ENCODE measurements at regions not wholly inside any gene's neighbourhood (a gene's known extent, or its start where the extent isn't known, plus 50 kb on each side); places are given as distances from the start of the nearest gene placed in this dataset.

GRCh38 chr7:68524126-68524525 is 1074.1 kb upstream of the AUTS2 start:
- DNase-seq (ENCODE audit: insufficient read length, low spot score) (no peak), FAIRE-seq (no peak)
- no peak for TF ChIP-seq POLR2A (IDR thresholded peaks at IDR 0.05; ENCODE audit: low read depth, low read length)

GRCh38 chr7:68529221-68529620 is 1069.1 kb upstream of the AUTS2 start:
- no peak for FAIRE-seq
- no peak for TF ChIP-seq POLR2A (IDR thresholded peaks at IDR 0.05; ENCODE audit: low read depth, low read length)

GRCh38 chr7:68535266-68535665 is 1063.0 kb upstream of the AUTS2 start:
- DNase-seq (ENCODE audit: insufficient read length, low spot score) (no peak), FAIRE-seq (no peak)
- no peak for TF ChIP-seq POLR2A (IDR thresholded peaks at IDR 0.05; ENCODE audit: low read depth, low read length)

More at GRCh38 chr7:68529221-68529620, 1069.1 kb upstream of the AUTS2 start:
- peak; percentile 40 for DNase-seq (ENCODE audit: insufficient read length, low spot score)

- FAIRE-seq (no peak), DNase-seq (ENCODE audit: insufficient read length, low spot score) (no peak)
- no peak for TF ChIP-seq POLR2A (IDR thresholded peaks at IDR 0.05; ENCODE audit: low read depth, low read length)
Measured at GRCh38 chr7:68537051-68537773, 1061.1 kb upstream of the AUTS2 start.

GRCh38 chr7:68537774-68538071 is 1060.6 kb upstream of the AUTS2 start:
- no peak for TF ChIP-seq POLR2A (IDR thresholded peaks at IDR 0.05; ENCODE audit: low read depth, low read length)
- DNase-seq (ENCODE audit: insufficient read length, low spot score) (no peak), FAIRE-seq (no peak)

GRCh38 chr7:68542831-68543230 is 1055.4 kb upstream of the AUTS2 start:
- no peak for TF ChIP-seq POLR2A (IDR thresholded peaks at IDR 0.05; ENCODE audit: low read depth, low read length)
- FAIRE-seq (no peak), DNase-seq (ENCODE audit: insufficient read length, low spot score) (no peak)

- FAIRE-seq, result no peak
- no peak for DNase-seq (ENCODE audit: insufficient read length, low spot score)
- no peak for TF ChIP-seq POLR2A (IDR thresholded peaks at IDR 0.05; ENCODE audit: low read depth, low read length)
Measured at GRCh38 chr7:68544851-68545250, 1053.4 kb upstream of the AUTS2 start.

GRCh38 chr7:68547181-68547580 is 1051.1 kb upstream of the AUTS2 start:
- DNase-seq (ENCODE audit: insufficient read length, low spot score) (peak; percentile 28), FAIRE-seq (no peak)
- no peak for TF ChIP-seq POLR2A (IDR thresholded peaks at IDR 0.05; ENCODE audit: low read depth, low read length)

GRCh38 chr7:68547799-68548198 is 1050.5 kb upstream of the AUTS2 start:
- no peak for DNase-seq (ENCODE audit: insufficient read length, low spot score)
- TF ChIP-seq POLR2A (IDR thresholded peaks at IDR 0.05; ENCODE audit: low read depth, low read length), result no peak
- no peak for FAIRE-seq

- no peak for FAIRE-seq
- no peak for TF ChIP-seq POLR2A (IDR thresholded peaks at IDR 0.05; ENCODE audit: low read depth, low read length)
- no peak for DNase-seq (ENCODE audit: insufficient read length, low spot score)
Measured at GRCh38 chr7:68550027-68550426, 1048.2 kb upstream of the AUTS2 start.

GRCh38 chr7:68550635-68551034 is 1047.6 kb upstream of the AUTS2 start:
- DNase-seq (ENCODE audit: insufficient read length, low spot score) (no peak), FAIRE-seq (no peak)
- TF ChIP-seq POLR2A (IDR thresholded peaks at IDR 0.05; ENCODE audit: low read depth, low read length), result no peak

- no peak for TF ChIP-seq POLR2A (IDR thresholded peaks at IDR 0.05; ENCODE audit: low read depth, low read length)
Measured at GRCh38 chr7:68556537-68556936, 1041.7 kb upstream of the AUTS2 start.

GRCh38 chr7:68559518-68559917 is 1038.8 kb upstream of the AUTS2 start:
- no peak for DNase-seq (ENCODE audit: insufficient read length, low spot score)
- no peak for TF ChIP-seq POLR2A (IDR thresholded peaks at IDR 0.05; ENCODE audit: low read depth, low read length)
- FAIRE-seq, result no peak

More at GRCh38 chr7:68556537-68556936, 1041.7 kb upstream of the AUTS2 start:
- no peak for DNase-seq (ENCODE audit: insufficient read length, low spot score)
- no peak for FAIRE-seq

GRCh38 chr7:68562323-68562899 is 1035.9 kb upstream of the AUTS2 start:
- TF ChIP-seq POLR2A (IDR thresholded peaks at IDR 0.05; ENCODE audit: low read depth, low read length), result no peak
- no peak for DNase-seq (ENCODE audit: insufficient read length, low spot score)
- no peak for FAIRE-seq

All from H54 (cell line).